ENCODE measurements at regions not wholly inside any gene's neighbourhood (a gene's known extent, or its start where the extent isn't known, plus 50 kb on each side); places are given as distances from the start of the nearest gene placed in this dataset.

DNA sequence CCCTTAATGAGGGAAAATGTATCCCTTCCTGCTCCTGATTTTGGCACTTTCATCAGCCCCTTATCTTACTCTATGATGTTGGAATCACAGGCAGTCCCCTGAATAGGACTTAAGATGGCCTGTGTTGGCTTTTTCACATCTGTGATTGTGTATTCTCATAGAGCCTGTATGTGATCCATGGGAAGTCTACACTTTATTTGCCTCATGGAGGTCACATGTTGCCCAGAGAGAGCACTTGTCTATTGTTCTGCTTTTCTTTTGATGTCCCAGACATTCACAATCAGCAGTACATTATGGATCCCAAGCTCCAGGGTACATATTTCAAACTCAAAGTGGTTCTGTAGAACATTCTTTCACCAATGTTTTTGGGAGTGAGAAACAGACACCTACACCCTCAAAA, 885.2 kb upstream of the ADGRL2 start:
- TF ChIP-seq, protein P1, sequence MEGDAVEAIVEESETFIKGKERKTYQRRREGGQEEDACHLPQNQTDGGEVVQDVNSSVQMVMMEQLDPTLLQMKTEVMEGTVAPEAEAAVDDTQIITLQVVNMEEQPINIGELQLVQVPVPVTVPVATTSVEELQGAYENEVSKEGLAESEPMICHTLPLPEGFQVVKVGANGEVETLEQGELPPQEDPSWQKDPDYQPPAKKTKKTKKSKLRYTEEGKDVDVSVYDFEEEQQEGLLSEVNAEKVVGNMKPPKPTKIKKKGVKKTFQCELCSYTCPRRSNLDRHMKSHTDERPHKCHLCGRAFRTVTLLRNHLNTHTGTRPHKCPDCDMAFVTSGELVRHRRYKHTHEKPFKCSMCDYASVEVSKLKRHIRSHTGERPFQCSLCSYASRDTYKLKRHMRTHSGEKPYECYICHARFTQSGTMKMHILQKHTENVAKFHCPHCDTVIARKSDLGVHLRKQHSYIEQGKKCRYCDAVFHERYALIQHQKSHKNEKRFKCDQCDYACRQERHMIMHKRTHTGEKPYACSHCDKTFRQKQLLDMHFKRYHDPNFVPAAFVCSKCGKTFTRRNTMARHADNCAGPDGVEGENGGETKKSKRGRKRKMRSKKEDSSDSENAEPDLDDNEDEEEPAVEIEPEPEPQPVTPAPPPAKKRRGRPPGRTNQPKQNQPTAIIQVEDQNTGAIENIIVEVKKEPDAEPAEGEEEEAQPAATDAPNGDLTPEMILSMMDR (IDR thresholded peaks at IDR 0.05), result no peak
- ChIA-PET POLR2A (no interaction called here), CTCF (no interaction called here)
- no peak overlapping the region for H3K4me3 Mint-ChIP-seq
- no peaks in the 10 kb centered on the region for H3K4me1 Mint-ChIP-seq
- H3K27me3 Mint-ChIP-seq, result no peaks in the 10 kb centered on the region
- intact Hi-C loops (cut with micrococcal nuclease), result no loop called here
- DNase-seq (no peak), ATAC-seq (ENCODE audit: low read depth) (no peak)
- H3K27ac Mint-ChIP-seq, result no peak overlapping the region
- H3K36me3 Mint-ChIP-seq (ENCODE audit: low read depth), result no peaks in the 10 kb centered on the region
- no peaks in the 10 kb centered on the region for H3K9me3 Mint-ChIP-seq

DNA sequence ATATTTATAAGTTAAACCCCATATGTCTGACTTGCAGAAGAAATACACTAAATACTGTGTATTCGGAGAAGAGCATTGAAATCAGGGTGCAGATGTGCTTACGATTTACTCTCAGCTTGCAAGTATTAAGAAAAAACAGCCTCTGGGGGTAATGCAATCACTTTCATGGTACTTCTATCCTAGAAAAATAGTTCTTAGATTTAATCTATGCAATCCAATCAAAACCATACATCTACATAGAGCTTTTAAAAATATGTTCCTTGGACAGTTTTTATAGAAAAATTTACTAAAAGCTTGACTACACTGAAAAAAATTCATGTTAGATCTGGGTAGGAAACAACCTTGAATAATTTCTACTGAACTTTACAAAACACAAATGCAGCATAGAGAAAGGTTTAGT, 890.3 kb upstream of the ADGRL2 start:
- DNase-seq (no peak), ATAC-seq (ENCODE audit: low read depth) (no peak)
- H3K4me1 Mint-ChIP-seq, result no peaks in the 10 kb centered on the region
- no peak overlapping the region for H3K4me3 Mint-ChIP-seq
- H3K27ac Mint-ChIP-seq, result no peak overlapping the region
- intact Hi-C loops (cut with micrococcal nuclease), result no loop called here
- H3K36me3 Mint-ChIP-seq (ENCODE audit: low read depth), result no peaks in the 10 kb centered on the region
- ChIA-PET CTCF (no interaction called here), POLR2A (no interaction called here)
- H3K9me3 Mint-ChIP-seq, result peaks cover 3% of the 10 kb centered on the region
- TF ChIP-seq, protein P1 (IDR thresholded peaks at IDR 0.05), result no peak
- no peaks in the 10 kb centered on the region for H3K27me3 Mint-ChIP-seq

DNA sequence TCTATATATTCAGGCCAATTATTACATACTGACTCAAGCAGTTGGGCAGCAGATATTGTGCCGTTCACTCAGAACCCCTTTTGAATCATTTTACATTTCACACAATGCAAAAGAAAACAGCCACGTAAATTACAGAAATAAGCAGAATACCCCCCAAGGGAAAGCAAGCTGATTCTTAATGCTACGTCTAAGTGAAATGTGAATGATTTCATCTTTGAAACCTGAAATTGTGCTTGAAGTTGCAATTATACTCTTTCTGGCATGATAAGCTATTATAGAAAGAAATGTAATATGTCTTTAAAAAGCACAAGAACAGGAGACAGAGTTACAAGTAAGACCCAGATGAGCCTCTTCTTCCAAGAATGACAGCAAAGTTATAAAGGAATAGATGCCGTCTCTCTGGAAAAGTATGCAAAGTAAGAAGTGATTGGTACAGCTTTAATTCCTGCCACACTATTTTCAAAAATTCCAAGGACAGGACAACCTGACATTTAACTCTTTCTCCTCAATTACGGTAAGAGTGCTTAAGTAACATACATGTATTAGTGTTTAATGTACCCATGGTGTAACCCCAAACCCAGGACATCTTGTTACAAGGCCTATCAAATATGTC, 891.5 kb upstream of the ADGRL2 start:
- CTCF ChIA-PET, result no interaction called here
- TF ChIP-seq, protein P1 (IDR thresholded peaks at IDR 0.05), result no peak
- ATAC-seq (ENCODE audit: low read depth) (no peak), DNase-seq (no peak)
- intact Hi-C loops (cut with micrococcal nuclease), result no loop called here
- H3K4me1 Mint-ChIP-seq, result no peaks in the 10 kb centered on the region
- H3K9me3 Mint-ChIP-seq, result peaks cover 3% of the 10 kb centered on the region
- H3K4me3 Mint-ChIP-seq, result no peak overlapping the region
- no peaks in the 10 kb centered on the region for H3K27me3 Mint-ChIP-seq
- no peak overlapping the region for H3K27ac Mint-ChIP-seq
- POLR2A ChIA-PET, result no interaction called here
- H3K36me3 Mint-ChIP-seq (ENCODE audit: low read depth), result no peaks in the 10 kb centered on the region

DNA sequence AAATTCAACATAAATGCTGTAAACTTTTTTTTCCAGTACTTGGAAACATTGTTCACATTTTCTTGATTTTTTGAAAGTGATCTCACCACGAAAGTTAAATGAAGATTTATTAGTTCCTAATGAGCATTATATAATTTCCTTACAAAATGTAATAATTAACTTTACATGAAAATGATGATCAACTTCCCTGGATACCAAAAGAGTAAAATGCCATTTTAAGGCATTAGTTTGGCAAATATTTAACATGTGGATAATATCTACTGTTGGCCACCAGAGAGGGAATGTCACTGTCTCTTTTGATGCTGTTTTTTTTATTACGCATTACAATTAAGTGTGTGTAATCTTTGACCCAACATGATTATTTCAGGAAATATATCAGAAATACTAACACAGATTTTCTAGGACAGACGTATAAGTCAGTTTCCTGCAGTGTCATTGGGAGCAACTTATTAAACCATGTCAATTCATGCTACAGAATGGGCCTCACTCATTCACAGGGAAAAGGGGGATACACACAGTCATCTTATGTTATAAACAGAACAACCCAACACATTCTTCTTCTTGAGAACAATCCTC, 903.9 kb upstream of the ADGRL2 start:
- peaks cover 5% of the 10 kb centered on the region for H3K4me1 Mint-ChIP-seq
- no peaks in the 10 kb centered on the region for H3K9me3 Mint-ChIP-seq
- no peak overlapping the region for H3K27ac Mint-ChIP-seq
- intact Hi-C loops (cut with micrococcal nuclease), result no loop called here
- ATAC-seq (ENCODE audit: low read depth) (no peak), DNase-seq (no peak)
- ChIA-PET POLR2A (no interaction called here), CTCF (no interaction called here)
- H3K4me3 Mint-ChIP-seq, result no peak overlapping the region
- TF ChIP-seq, protein P1 (IDR thresholded peaks at IDR 0.05), result no peak
- no peaks in the 10 kb centered on the region for H3K36me3 Mint-ChIP-seq (ENCODE audit: low read depth)
- H3K27me3 Mint-ChIP-seq, result no peaks in the 10 kb centered on the region

DNA sequence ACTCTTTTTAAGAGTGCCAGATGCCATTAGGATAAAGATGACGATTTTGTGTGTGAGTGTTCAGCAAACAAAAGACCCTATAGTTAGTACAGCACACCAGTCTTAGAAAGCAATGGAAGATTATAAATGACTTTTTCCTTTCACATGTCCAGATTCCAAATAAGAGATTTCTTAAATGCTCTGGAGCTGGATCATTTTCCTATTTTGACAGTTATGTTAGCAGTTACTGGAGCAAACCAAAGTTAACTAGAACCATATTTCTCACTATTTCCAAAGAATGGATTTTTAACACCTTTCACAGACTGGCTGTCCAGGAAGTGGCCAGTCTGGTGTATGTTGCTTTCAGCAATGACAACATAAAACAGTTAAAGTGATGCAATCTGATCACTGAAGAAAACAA, 905.8 kb upstream of the ADGRL2 start:
- H3K27ac Mint-ChIP-seq, result no peak overlapping the region
- ChIA-PET CTCF (no interaction called here), POLR2A (no interaction called here)
- DNase-seq (no peak), ATAC-seq (ENCODE audit: low read depth) (no peak)
- no peak overlapping the region for H3K4me3 Mint-ChIP-seq
- intact Hi-C loops (cut with micrococcal nuclease), result no loop called here
- no peaks in the 10 kb centered on the region for H3K36me3 Mint-ChIP-seq (ENCODE audit: low read depth)
- TF ChIP-seq, protein P1 (IDR thresholded peaks at IDR 0.05), result no peak
- H3K27me3 Mint-ChIP-seq, result no peaks in the 10 kb centered on the region
- no peaks in the 10 kb centered on the region for H3K9me3 Mint-ChIP-seq
- peaks cover 5% of the 10 kb centered on the region for H3K4me1 Mint-ChIP-seq
